H1 (cell line): ENCODE measurements at regions not wholly inside any gene's neighbourhood (a gene's known extent, or its start where the extent isn't known, plus 50 kb on each side); places are given as distances from the start of the nearest gene placed in this dataset.

Experiments used
- BCL11A ChIP-seq, 2 experiments: IDR thresholded peaks; one replicate each; pipeline ENCODE4 v1.6.1; 2011; ENCODE audit warnings: low read depth in 2 of 2, low read length in 2 of 2, mild to moderate bottlenecking in 2 of 2
- CHD1 ChIP-seq: IDR thresholded peaks from 2 replicates; pipeline ENCODE4 v1.6.1; 2012; ENCODE audit warnings: low read depth, low read length, improper control_type of control experiment
- CTCF ChIP-seq, 3 experiments: IDR thresholded peaks; 1 replicate in 2 of 3; 2 replicates in 1 of 3; pipeline versions ENCODE4 v1.5.1 to v1.6.1; 2011; ENCODE audit warnings: low read length in 3 of 3, mild to moderate bottlenecking in 3 of 3, inconsistent platforms in 2 of 3, low read depth in 1 of 3, moderate library complexity in 1 of 3; ENCODE audit not compliant: insufficient read depth in 1 of 3; ENCODE audit errors: control extremely low read depth in 1 of 3
- EGR1 ChIP-seq: IDR thresholded peaks from 2 replicates; pipeline ENCODE4 v1.6.1; 2011; ENCODE audit warnings: low read depth, low read length, borderline replicate concordance
- PHF8 ChIP-seq: fragments of 200-600 bp; sonication (generic); conservative IDR thresholded peaks from 2 replicates; pipeline ENCODE4 v1.7.1; 2012; ENCODE audit warnings: low read depth, mild to moderate bottlenecking, inconsistent platforms, low read length, moderate library complexity
- POLR2A ChIP-seq, 2 experiments: IDR thresholded peaks; 1 replicate in 1 of 2; 2 replicates in 1 of 2; pipeline ENCODE4 v1.6.1; 2011; ENCODE audit warnings: low read depth in 2 of 2, low read length in 2 of 2, mild to moderate bottlenecking in 2 of 2; ENCODE audit errors: control extremely low read depth in 1 of 2
- SP2 ChIP-seq: IDR thresholded peaks from 2 replicates; pipeline ENCODE4 v1.6.1; 2012; ENCODE audit warnings: mild to moderate bottlenecking, low read length, inconsistent platforms
- TBP ChIP-seq: IDR thresholded peaks from 2 replicates; pipeline ENCODE4 v1.6.1; 2011; ENCODE audit warnings: low read depth, low read length, improper control_type of control experiment

- TF ChIP-seq PHF8, result no peak
- no peak for TF ChIP-seq CTCF (IDR thresholded peaks at IDR 0.05; ENCODE audit: control extremely low read depth in 1 of 3, insufficient read depth in 1 of 3, low read depth in 1 of 3, low read length in 3 of 3)
- TF ChIP-seq BCL11A (IDR thresholded peaks at IDR 0.05; ENCODE audit: low read depth in 2 of 2, low read length in 2 of 2), result no peak
- no peak for TF ChIP-seq POLR2A (IDR thresholded peaks at IDR 0.05; ENCODE audit: control extremely low read depth in 1 of 2, low read depth in 2 of 2, low read length in 2 of 2)
- TF ChIP-seq EGR1, result no peak
- no peak for TF ChIP-seq CHD1
- TF ChIP-seq TBP, result no peak
- no peak for TF ChIP-seq SP2
Measured at GRCh38 chr16:79972053-79972704, 371.6 kb upstream of the MAF start.
